Left cardiac atrium (tissue), 4 donors: ENCODE measurements at regions not wholly inside any gene's neighbourhood (a gene's known extent, or its start where the extent isn't known, plus 50 kb on each side); places are given as distances from the start of the nearest gene placed in this dataset.

Experiments
- ATAC-seq, 2 donors: fragments of 200-7000 bp; cut with Tn5 transposase; one replicate each; pipeline ENCODE4 v1.9.1; 2020; ENCODE audit warnings: mild to moderate bottlenecking in 2 of 2, moderate library complexity in 2 of 2
- DNase-seq: peaks from one replicate; pipeline ENCODE4 v3.0.0-alpha.2; 2020
- intact Hi-C, 2 donors: fragments of 100-400 bp; cut with DNase I; formaldehyde crosslinking; loops; one replicate each; pipeline versions ENCODE4 v1.14.1 to v1.15.1; 2022 to 2023
- donor health status: DM: no; HTN: yes; CAD: no.
- donor health status: DM: no; HTN: yes; CAD: no; lungs with severe emphysema.
- donor health status: DM: yes; HTN: yes; CAD: no.
- donor health status: Dilated cardiomyopathy.

DNA sequence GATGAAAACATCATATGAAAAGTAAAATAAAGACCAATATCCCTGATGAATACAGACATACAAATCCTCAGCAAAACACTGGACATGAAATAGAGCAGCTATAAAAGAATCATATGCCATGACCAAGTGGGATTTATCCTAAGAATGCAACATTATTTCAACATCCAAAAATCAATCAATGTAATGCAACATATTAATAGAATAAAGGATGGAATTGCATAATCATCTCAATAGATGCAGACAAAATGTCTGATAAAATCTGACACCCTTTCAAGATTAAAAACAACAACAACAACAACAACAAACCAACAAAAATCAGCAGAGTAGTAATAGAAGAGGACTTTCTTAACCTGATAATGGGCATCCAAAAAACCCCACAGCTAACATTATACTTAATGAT, 63.8 kb upstream of the IL1R1 start:
- intact Hi-C loops, result no loop called here
- DNase-seq (no peak), ATAC-seq (no peak)

DNA sequence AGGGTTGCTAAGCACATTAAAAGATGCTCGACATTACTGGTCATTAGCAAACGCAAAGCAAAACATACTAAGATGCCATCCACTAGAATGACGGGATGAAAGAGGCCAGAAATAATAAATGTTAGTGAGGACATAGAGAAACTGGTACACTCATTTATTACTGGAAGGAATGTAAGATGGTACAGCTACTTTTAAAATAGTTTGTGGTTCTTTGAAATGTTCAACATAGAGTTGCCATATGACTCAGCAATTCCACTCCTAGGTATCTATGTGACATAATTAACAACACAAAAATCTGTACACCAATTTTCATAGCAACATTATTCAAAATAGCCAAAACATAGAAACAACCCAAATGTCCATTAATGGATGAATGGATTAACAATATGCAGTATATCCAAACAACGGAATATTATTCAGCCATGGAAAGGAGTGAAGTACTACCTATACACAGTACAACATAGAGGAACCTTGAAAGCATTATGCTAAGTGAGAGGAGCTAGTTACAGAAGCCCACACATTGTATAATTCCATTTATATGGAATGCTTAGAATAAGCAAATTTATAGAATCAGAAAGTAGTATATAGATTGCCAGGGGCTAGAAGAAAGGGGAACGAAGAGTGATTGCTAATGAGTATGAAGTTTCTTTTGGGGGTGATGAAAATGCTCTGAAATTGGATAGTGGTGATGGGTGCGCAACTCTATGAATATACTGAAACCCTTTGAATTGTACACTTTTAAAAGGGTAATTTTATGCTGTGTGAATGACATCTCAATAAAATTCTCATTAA, 61.9 kb upstream of the IL1R1 start:
- intact Hi-C loops, result no loop called here
- ATAC-seq, result no peak

DNA sequence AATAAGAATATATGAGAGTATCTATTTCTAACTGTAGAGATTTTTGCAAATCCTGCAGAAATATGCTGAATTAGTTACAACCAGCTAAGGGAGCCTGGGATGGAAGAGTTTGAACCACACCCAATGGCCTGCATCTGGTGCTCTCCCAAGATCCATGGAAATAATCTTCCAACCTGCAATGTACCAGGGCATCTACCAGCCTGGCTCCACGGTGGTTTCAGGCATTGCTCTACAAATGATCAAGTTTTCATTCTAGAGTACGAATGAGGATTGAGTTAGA, 61.4 kb upstream of the IL1R1 start:
- intact Hi-C loops, result no loop called here
- no peak for DNase-seq
- no peak for ATAC-seq

More for the DNA sequence above, 61.9 kb upstream of the IL1R1 start:
- DNase-seq, result no peak

DNA sequence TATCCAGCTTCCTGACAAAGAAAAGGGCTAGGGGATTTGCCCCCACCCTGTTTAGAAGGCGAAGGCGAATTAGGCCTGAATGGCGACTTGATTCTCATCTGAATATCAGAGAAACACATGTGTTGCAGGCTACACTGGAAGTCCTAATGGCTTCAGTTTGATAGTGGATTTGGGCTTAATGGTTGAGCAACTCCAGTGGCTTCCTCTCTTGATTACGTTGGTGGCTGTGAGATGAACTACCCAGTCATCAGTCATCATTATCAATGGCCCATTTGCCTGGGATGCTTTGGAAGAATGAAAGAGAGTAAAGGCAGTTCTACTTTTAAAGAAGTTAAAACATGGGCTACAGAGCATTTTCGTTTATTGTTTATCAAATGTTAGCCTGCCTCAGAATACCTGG, 60.9 kb upstream of the IL1R1 start:
- intact Hi-C loops, result no loop called here
- no peak for ATAC-seq
- no peak for DNase-seq

DNA sequence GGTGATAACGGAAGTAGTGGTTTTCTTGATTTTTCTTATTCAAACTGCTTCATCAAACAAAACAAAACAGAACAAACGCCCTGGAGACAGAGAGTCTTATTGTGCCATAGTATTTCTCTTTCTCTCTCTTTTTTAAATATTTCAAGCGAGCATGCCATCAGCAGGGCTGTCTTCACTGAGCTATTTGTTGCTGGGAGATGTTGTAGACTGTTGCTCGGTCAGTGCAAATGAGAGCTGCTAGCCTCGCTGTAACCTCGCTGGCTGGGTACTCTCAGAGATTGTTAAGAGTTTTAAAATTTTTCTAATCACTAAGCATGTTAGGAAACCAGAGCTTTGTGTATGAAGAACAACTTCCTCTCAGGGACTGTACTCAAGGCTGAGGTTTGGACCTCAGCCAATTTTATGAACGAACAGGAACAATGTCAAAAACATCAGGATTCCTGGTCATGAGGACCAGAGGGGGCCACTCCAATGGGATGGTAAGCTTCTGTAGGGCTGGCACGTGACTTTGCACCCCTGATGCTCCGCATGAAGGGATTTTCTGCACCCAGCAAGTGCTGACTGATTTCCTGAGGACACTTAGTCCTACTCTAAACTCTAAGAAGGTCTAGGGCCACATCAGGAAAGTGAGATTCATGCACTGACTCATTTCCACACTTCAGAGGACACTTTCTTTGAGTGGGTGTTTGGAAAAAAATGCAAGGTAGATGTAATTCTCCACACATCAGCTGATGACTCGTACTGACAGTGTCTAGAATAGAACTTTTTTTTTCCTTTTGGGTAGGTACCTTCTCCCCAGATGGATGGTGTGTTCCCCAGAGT, 59.8 kb upstream of the IL1R1 start:
- intact Hi-C loops, result no loop called here
- ATAC-seq (peak; percentile 80 to 88), DNase-seq (peak; percentile 45)

DNA sequence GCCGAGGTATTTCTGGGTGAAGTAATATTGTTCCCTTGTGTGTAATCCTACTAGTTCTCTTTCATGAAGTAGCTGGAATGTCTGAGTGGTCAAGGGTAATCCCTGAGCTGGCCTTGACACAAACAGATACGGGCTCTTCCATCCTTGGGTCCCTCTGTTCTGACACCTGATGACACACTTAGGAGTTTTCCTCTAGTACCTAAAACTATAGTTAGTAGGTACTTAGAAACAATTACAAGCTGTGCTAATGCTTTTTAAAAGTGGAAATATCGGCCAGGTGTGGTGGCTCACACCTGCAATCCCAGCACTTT, 59.2 kb upstream of the IL1R1 start:
- ATAC-seq, result no peak
- no peak for DNase-seq
- intact Hi-C loops, result no loop called here

DNA sequence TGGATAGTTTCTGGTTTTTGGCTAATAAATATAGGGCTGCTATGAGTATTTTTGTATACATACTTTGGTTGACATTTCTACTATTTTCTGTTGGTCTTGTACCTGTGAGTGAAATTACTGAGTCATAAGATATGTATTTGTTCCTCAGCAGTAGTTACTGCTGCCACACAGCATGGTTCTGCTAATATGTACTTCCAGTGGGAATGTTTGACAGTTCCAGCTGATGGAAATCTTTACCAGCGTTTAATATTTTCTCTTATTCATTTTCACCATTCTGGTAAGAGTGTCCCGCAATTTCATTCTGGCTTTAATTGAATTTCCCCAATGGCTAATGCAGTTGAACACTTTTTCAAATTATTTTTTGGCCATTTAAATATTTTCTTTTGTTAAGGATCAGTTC, 57.9 kb upstream of the IL1R1 start:
- DNase-seq, result no peak
- ATAC-seq, result no peak
- intact Hi-C loops, result no loop called here

DNA sequence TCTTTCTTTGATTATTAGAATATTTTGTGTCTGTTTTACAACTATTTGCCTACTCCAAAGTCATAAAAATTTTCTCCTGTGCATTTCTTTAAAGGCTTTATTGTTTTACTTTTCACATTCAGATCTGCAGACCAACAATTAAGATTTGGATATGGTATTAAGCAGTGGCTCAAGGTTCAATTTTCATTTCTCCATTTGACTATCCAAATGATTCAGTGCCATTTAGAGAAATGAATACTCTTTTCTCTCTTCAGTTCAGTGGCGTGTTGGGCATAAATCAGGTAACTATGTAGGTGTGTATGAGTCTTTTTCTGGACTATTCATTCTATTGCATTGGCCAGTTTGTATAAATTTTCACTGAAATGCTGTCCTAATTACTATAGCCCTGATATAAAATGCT, 57.3 kb upstream of the IL1R1 start:
- intact Hi-C loops, result no loop called here
- no peak for ATAC-seq
- no peak for DNase-seq

DNA sequence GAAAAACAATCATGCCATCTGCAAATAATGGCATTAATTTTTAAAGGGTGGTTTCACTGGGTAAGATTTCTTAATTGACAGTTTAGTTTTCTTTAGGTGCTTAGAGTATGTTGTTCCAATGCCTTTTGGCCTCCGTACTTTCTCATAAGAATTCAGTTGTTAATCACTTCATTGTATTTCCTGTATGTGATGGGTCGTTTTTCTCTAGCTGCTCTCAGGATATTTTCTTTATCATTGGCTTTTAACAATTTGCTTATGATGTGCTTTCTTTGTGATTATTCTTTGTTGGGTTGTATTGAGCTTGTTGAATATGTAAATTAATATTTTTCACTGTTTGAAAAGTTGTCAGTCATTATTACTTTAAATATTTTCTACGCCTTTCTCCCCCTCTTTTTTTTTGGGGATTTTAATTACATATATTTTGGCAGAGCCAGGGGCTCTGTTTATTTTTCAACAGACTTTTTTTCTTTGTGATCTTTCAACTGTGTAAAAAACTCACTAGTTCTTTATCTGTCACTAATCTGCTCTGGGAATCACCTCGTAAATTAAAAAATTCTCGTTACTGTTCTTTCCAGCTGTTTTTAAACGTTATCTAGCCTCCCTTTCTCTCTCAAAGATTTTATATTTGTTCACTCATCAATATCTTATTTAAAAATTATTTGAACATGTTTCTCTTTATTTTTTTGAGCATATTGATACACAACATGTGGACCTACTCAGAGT, 56.2 kb upstream of the IL1R1 start:
- ATAC-seq, result no peak
- DNase-seq, result no peak
- intact Hi-C loops, result no loop called here

DNA sequence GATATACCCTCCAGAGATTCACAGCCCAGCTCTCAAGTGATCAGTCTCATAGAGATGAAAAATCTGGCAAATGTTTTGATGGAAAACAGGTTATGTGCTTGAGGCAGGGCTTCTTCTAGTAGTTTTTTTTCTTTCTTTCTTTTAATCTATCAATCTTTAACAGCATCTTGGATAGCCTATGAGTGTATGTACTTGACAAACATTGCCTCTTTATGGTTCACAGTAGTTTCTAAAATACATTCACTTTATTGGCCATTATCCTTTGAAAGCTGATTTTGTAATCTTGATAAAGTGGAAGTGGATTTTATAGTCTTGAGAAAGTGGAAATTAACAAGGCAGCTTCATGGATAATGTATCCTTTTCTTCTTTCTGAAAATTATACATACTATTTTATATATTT, 51.4 kb upstream of the IL1R1 start:
- intact Hi-C loops, result no loop called here
- no peak for DNase-seq
- ATAC-seq, result no peak

DNA sequence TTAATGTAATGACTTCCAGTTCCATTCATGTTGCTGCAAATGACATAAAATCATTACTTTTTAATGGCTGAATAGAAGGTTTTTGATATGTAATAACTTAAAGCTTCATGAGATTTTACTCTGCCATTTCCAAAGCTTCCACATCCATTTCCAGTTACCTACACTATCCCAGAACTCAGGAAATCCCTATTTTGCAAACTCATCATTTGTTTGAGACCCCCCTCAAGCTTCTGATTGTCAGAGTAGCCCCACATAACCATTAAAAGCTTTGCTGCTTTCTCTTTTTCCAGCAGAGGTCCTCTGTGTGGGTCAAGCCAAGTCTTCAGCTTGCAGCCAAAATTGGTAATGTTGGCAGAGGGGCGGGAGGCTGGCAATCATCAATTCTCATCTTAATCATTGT, 50.6 kb upstream of the IL1R1 start:
- ATAC-seq (no peak), DNase-seq (no peak)
- intact Hi-C loops, result no loop called here

DNA sequence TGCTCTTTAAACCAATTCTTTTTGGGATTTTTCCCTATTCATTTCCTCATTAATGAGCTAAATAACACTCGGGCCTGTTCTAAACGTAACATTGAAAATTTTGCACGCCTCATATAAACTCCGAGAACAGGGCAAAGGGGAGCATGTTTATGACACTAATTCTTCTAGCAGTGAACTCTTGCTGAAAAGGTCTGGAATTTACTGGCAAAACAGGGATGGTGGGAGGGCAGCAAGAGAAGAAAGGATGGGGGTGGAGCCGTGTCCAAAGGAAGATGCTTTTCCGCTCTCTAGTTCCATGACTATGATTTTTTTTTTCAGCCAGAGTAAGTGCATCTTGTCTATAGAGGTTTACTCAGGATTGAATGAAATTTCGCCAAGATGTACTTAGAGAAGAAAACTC, 50.0 kb upstream of the IL1R1 start:
- intact Hi-C loops, result no loop called here
- DNase-seq (no peak), ATAC-seq (no peak)
